ENCODE measurements at regions not wholly inside any gene's neighbourhood (a gene's known extent, or its start where the extent isn't known, plus 50 kb on each side); places are given as distances from the start of the nearest gene placed in this dataset.

DNA sequence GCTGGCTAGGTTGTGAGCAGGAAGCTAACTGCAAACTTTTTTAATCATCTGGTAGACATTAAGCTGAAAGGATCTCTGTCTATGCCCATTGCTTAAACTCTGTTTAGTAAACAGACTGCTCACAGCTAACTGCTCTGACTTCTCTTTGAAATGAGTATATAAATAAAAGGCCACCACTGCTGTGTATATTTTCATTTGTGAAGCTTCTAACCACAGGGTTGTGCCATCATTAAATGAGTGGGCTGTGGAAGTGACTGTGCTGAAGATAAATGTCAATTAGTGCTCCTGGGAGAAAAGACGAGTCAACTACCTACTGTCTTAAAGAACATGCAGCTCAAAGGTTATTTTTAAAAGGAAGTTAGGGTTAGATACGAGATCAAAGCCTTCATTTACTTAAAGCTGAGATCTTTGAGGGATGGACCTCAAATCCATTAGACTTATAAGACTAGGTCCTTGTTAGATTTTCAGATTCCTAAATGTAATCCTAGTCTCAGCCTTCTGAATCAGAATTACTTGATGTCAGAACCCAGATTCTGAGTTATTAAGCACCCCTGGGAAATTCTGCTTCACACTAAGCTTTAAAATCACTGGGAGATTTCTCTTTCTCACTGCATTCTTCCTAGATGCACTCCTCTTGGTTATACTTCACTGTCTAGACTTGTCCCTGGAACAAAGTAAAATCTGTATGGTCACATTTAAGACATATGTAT is 213.1 kb upstream of the FLRT2 start:
- Histone ChIP-seq H3K9me2 (ENCODE audit: low read depth, low read length) (no peaks in the 10 kb centered on the region), H2AFZ (ENCODE audit: low read length) (no peak overlapping the region), H3K27me3 (ENCODE audit: insufficient read depth, low read length) (no peaks in the 10 kb centered on the region), H3F3A (ENCODE audit: insufficient read depth, low read length) (no peaks in the 10 kb centered on the region), H3K27ac (ENCODE audit: low read depth, low read length, poor library complexity, severe bottlenecking) (no peak overlapping the region), H3K9me3 (ENCODE audit: low read length) (no peaks in the 10 kb centered on the region), H3K4me1 (ENCODE audit: insufficient read depth, low read length, severe bottlenecking) (no peaks in the 10 kb centered on the region), H3K4me3 (ENCODE audit: low read depth, low read length, poor library complexity, severe bottlenecking) (no peak overlapping the region), H3K4me2 (ENCODE audit: low read length) (no peak overlapping the region), H4K20me1 (ENCODE audit: insufficient read depth, low read length) (no peaks in the 10 kb centered on the region), H3K79me2 (ENCODE audit: insufficient read depth, low read length) (no peaks in the 10 kb centered on the region), H3K36me3 (ENCODE audit: insufficient read depth, low read length) (no peaks in the 10 kb centered on the region), H3K9ac (ENCODE audit: low read length) (no peak overlapping the region)
- TF ChIP-seq, protein P1, sequence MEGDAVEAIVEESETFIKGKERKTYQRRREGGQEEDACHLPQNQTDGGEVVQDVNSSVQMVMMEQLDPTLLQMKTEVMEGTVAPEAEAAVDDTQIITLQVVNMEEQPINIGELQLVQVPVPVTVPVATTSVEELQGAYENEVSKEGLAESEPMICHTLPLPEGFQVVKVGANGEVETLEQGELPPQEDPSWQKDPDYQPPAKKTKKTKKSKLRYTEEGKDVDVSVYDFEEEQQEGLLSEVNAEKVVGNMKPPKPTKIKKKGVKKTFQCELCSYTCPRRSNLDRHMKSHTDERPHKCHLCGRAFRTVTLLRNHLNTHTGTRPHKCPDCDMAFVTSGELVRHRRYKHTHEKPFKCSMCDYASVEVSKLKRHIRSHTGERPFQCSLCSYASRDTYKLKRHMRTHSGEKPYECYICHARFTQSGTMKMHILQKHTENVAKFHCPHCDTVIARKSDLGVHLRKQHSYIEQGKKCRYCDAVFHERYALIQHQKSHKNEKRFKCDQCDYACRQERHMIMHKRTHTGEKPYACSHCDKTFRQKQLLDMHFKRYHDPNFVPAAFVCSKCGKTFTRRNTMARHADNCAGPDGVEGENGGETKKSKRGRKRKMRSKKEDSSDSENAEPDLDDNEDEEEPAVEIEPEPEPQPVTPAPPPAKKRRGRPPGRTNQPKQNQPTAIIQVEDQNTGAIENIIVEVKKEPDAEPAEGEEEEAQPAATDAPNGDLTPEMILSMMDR (IDR thresholded peaks at IDR 0.05; ENCODE audit: low read length) = no peak
- TF ChIP-seq EZH2 (IDR thresholded peaks at IDR 0.05; ENCODE audit: borderline replicate concordance, low read length) = no peak

DNA sequence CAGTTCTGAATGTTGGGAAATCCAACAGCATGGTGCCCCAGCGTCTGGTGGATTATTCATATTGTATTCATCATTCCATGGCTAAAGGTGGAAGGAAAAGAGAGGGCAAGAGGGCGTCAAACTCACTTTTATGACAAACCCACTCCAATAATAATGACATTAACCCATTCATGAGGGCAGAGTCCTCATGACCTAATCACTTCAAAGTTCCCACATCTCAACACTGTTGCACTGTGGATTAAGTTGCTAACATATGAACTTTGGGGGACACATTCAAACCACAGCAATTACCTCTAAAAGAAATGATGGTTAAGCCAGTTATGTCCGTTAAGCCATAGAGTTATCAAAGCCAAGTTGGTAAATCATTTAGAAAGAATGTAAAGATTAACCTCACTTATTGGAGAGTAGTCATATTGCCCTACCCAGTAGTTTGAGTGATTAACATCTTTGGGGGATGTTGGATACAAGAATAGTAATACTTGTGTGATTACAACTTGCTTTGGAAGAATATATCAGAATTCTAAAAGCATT is 212.4 kb upstream of the FLRT2 start:
- H3K36me3 ChIP-seq (ENCODE audit: insufficient read depth, low read length) = no peaks in the 10 kb centered on the region
- H3K4me1 ChIP-seq (ENCODE audit: insufficient read depth, low read length, severe bottlenecking) = no peaks in the 10 kb centered on the region
- no peak overlapping the region for H3K27ac ChIP-seq (ENCODE audit: low read depth, low read length, poor library complexity, severe bottlenecking)
- no peaks in the 10 kb centered on the region for H3K79me2 ChIP-seq (ENCODE audit: insufficient read depth, low read length)
- H3K4me2 ChIP-seq (ENCODE audit: low read length) = no peak overlapping the region
- H4K20me1 ChIP-seq (ENCODE audit: insufficient read depth, low read length) = no peaks in the 10 kb centered on the region
- no peaks in the 10 kb centered on the region for H3K9me2 ChIP-seq (ENCODE audit: low read depth, low read length)
- TF ChIP-seq, protein P1 (IDR thresholded peaks at IDR 0.05; ENCODE audit: low read length) = no peak
- TF ChIP-seq EZH2 (IDR thresholded peaks at IDR 0.05; ENCODE audit: borderline replicate concordance, low read length) = no peak
- H3K27me3 ChIP-seq (ENCODE audit: insufficient read depth, low read length) = no peaks in the 10 kb centered on the region
- H2AFZ ChIP-seq (ENCODE audit: low read length) = no peak overlapping the region
- H3K9me3 ChIP-seq (ENCODE audit: low read length) = no peaks in the 10 kb centered on the region
- no peak overlapping the region for H3K9ac ChIP-seq (ENCODE audit: low read length)
- no peak overlapping the region for H3K4me3 ChIP-seq (ENCODE audit: low read depth, low read length, poor library complexity, severe bottlenecking)
- no peaks in the 10 kb centered on the region for H3F3A ChIP-seq (ENCODE audit: insufficient read depth, low read length)

DNA sequence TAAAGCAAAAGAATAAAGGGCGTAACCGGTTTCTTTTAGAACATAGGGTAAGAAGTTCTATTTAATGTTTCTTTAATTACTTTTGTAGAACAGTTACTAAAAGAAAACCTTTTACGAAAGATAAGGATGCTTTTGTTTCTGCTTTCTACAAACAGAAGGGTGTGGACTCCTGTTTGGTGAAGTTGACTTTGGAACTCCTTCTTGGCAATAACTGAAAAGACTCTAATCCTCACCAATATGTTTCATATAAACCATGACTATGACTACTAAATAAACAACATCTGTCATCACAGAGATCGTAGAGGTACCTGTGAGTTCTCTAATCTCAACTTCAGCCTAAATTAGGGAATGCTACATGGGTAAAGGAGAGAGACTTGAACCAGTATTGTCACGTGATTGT is 210.8 kb upstream of the FLRT2 start:
- Histone ChIP-seq H3K79me2 (ENCODE audit: insufficient read depth, low read length) (no peaks in the 10 kb centered on the region), H3K9me2 (ENCODE audit: low read depth, low read length) (no peaks in the 10 kb centered on the region), H3K4me3 (ENCODE audit: low read depth, low read length, poor library complexity, severe bottlenecking) (no peak overlapping the region), H3K27ac (ENCODE audit: low read depth, low read length, poor library complexity, severe bottlenecking) (no peak overlapping the region), H3K36me3 (ENCODE audit: insufficient read depth, low read length) (no peaks in the 10 kb centered on the region), H3K27me3 (ENCODE audit: insufficient read depth, low read length) (no peaks in the 10 kb centered on the region), H3K9me3 (ENCODE audit: low read length) (no peaks in the 10 kb centered on the region), H3F3A (ENCODE audit: insufficient read depth, low read length) (no peaks in the 10 kb centered on the region), H3K4me2 (ENCODE audit: low read length) (no peak overlapping the region), H2AFZ (ENCODE audit: low read length) (no peak overlapping the region), H3K9ac (ENCODE audit: low read length) (no peak overlapping the region), H3K4me1 (ENCODE audit: insufficient read depth, low read length, severe bottlenecking) (no peaks in the 10 kb centered on the region), H4K20me1 (ENCODE audit: insufficient read depth, low read length) (no peaks in the 10 kb centered on the region)
- TF ChIP-seq, protein P1 (IDR thresholded peaks at IDR 0.05; ENCODE audit: low read length) = no peak
- TF ChIP-seq EZH2 (IDR thresholded peaks at IDR 0.05; ENCODE audit: borderline replicate concordance, low read length) = no peak
